ENCODE measurements at regions not wholly inside any gene's neighbourhood (a gene's known extent, or its start where the extent isn't known, plus 50 kb on each side); places are given as distances from the start of the nearest gene placed in this dataset.

DNA sequence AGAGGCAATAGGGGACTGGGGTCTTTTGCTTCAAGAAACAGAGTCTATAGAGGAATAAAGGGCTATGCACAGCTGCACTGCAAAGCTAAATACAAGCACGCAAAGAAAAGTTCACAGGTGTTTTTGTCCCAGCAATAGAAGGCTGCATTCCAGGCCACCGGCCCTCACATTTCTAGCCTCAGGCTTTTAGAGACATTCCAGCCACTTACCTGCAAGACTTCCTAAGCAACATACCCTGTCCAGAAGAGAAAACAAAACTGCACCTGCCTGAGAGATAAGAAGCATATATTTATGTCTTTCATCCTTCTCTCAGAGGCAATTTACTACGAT is 220.5 kb downstream of the OPA1 start:
- TF ChIP-seq, protein P1, sequence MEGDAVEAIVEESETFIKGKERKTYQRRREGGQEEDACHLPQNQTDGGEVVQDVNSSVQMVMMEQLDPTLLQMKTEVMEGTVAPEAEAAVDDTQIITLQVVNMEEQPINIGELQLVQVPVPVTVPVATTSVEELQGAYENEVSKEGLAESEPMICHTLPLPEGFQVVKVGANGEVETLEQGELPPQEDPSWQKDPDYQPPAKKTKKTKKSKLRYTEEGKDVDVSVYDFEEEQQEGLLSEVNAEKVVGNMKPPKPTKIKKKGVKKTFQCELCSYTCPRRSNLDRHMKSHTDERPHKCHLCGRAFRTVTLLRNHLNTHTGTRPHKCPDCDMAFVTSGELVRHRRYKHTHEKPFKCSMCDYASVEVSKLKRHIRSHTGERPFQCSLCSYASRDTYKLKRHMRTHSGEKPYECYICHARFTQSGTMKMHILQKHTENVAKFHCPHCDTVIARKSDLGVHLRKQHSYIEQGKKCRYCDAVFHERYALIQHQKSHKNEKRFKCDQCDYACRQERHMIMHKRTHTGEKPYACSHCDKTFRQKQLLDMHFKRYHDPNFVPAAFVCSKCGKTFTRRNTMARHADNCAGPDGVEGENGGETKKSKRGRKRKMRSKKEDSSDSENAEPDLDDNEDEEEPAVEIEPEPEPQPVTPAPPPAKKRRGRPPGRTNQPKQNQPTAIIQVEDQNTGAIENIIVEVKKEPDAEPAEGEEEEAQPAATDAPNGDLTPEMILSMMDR (IDR thresholded peaks at IDR 0.05) = no peak
- TF ChIP-seq POLR2A (IDR thresholded peaks at IDR 0.05) = no peak
- no peak for TF ChIP-seq EP300 (IDR thresholded peaks at IDR 0.05)
